ENCODE measurements at regions not wholly inside any gene's neighbourhood (a gene's known extent, or its start where the extent isn't known, plus 50 kb on each side); places are given as distances from the start of the nearest gene placed in this dataset.
"Not testable (repeated sequence)": the region's sequence is repeated elsewhere in the genome, so short reads cannot be mapped to it uniquely, and the experiment has no call there.

DNA sequence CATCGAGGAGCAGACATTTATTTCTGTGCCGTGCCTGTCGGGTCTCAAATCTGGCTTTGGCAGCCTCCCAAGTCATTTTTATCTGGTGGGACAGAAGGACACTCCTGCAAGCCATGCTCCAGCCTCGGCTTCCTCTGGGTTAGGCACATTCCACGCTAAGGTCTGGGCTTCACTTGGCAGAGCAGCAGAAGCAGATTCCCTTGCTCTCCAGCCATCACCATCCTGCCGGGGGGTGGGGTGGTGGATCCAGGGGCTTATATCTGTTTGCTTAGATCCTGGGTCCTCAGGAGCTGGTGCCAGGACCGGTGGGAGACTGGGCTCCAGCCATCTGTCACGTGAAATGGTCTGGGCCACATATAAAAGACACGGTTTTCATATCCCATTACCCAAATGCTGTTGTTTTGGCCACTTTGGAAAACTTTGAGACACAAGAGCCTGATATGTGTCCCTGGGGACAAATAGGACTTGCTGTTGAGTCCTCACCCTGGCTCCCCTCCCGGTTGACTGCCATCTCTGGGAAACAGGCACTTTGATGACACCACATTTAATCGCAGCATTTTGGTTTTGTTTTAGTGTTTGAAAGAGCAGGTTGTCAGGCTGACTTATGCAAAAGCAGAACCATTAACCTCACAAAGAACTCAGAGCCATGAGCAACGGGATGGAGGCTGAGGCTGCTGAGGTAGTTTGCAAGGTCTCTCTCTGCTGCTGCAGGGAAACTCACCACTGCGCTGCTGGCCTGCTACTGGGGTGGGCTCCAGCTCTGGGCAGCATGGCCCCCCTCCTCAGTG is 69.6 kb upstream of the PRMT8 start:
- TF ChIP-seq, protein P1, sequence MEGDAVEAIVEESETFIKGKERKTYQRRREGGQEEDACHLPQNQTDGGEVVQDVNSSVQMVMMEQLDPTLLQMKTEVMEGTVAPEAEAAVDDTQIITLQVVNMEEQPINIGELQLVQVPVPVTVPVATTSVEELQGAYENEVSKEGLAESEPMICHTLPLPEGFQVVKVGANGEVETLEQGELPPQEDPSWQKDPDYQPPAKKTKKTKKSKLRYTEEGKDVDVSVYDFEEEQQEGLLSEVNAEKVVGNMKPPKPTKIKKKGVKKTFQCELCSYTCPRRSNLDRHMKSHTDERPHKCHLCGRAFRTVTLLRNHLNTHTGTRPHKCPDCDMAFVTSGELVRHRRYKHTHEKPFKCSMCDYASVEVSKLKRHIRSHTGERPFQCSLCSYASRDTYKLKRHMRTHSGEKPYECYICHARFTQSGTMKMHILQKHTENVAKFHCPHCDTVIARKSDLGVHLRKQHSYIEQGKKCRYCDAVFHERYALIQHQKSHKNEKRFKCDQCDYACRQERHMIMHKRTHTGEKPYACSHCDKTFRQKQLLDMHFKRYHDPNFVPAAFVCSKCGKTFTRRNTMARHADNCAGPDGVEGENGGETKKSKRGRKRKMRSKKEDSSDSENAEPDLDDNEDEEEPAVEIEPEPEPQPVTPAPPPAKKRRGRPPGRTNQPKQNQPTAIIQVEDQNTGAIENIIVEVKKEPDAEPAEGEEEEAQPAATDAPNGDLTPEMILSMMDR (IDR thresholded peaks at IDR 0.05; ENCODE audit: control extremely low read depth, extremely low read depth, low read depth, missing control alignments) = no peak
- ChIA-PET CTCF (interaction anchor here (1.1 kb wide), 1 partner anchor 12 kb away, joined by 3 read pairs; no protein-coding TSS in a partner anchor), POLR2A (no interaction called here)
- DNase-seq (ENCODE audit: extremely low spot score) = no peak

DNA sequence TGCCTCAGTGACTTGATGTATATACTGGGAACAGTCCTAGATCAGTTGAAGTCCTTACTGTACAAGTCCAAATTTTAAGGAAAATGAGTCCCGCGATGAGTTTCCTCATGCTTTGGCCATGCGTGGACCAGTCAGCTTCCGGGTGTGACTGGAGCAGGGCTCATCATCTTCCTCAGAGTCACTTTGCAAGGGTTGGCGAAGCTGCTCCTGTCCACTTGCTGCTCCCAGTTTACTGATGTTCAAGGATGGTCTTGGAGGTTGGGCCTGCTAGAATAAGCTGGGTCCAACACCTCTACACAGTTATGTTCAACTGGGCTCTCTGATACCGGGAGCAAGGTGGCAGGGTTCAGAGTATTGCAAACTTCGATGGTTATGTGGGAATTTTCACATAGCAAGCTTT is 66.2 kb upstream of the PRMT8 start:
- CTCF ChIA-PET = interaction anchor here (0.9 kb wide), 1 partner anchor 36 kb away, joined by 3 read pairs; no protein-coding TSS in a partner anchor
- DNase-seq (ENCODE audit: extremely low spot score); POLR2A ChIA-PET: not testable (repeated sequence)

DNA sequence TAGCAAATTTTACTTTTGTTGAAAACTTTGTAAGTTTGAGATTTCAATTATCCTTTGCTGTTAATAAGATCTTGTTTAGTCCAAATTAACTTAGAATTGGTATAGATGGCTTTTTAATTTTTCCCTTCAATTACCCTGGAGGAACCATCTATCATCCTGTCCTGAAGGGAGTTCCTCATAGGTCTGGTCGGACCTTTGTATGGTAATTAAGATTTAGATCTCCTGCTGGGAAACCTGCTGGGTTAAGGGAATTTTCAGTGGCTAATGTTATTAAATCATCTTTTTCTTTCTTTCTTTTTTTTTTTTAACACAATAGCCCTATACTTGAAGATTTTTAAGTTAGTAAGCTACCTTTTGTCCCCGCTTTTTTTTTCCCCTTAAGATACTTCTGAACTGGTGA is 63.0 kb upstream of the PRMT8 start:
- POLR2A ChIA-PET = no interaction called here
- CTCF ChIA-PET = no interaction called here
- TF ChIP-seq, protein P1 (IDR thresholded peaks at IDR 0.05; ENCODE audit: control extremely low read depth, extremely low read depth, low read depth, missing control alignments) = no peak
- DNase-seq (ENCODE audit: extremely low spot score) = no peak

DNA sequence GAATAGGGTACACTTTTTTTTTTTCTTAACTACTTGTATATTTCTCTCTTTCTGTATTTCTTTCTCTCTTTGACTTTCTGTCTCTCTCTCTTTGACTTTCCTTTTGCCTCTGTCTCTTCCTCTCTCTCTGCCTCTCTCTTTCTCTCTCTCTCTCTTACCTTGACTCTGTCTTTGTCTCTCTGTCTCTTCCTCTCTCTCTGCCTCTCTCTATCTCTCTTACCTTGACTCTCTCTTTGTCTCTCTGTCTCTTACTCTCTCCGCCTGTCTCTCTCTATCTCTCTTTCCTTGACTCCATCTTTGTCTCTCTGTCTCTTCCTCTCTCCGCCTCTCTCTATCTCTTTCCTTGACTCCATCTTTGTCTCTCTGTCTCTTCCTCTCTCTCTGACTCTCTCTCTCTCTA is 62.4 kb upstream of the PRMT8 start:
- CTCF ChIA-PET = no interaction called here
- POLR2A ChIA-PET = no interaction called here
- TF ChIP-seq, protein P1 (IDR thresholded peaks at IDR 0.05; ENCODE audit: control extremely low read depth, extremely low read depth, low read depth, missing control alignments) = no peak
- DNase-seq (ENCODE audit: extremely low spot score) = no peak

DNA sequence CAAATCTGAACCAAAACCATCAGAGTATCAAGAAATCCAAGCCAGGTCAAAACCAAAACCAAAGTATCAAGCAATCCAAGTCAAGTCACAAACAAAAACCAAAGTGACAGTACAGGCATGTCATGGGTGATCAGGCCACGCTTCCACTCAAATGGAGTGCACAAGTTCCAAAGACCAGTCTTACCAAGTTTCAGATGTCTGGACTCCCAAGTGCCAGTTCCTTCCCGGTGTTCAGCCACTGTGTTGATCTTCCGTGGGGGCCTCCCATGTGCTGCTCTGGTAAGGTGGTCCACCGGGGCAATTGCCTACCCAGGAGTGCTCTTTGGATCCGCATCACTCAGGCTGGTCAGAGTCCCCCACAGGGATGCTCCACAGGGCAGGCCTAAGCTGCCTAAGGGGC is 61.5 kb upstream of the PRMT8 start:
- DNase-seq (ENCODE audit: extremely low spot score); CTCF ChIA-PET; POLR2A ChIA-PET: not testable (repeated sequence)

DNA sequence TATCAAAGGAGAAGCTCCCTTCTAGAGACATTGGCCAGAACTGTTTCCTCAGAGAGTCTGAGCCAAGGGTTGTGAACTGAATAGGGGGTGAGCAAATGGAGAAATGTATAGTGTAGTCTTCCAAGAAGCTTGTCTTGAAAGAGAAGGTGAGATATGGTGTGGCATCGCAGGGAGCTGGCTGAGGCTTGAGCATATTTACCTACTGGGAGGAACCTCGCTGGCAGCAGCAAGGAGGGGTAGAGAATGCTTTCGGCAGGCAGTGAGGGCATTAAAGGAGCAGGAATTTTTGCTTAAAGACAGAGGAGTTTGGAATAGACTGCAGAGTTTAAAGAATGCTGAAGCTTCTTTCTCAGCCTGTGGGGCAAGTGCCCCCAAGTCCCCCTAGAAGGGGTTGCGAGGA is 59.3 kb upstream of the PRMT8 start:
- POLR2A ChIA-PET = no interaction called here
- TF ChIP-seq, protein P1 (IDR thresholded peaks at IDR 0.05; ENCODE audit: control extremely low read depth, extremely low read depth, low read depth, missing control alignments) = no peak
- CTCF ChIA-PET = no interaction called here

DNA sequence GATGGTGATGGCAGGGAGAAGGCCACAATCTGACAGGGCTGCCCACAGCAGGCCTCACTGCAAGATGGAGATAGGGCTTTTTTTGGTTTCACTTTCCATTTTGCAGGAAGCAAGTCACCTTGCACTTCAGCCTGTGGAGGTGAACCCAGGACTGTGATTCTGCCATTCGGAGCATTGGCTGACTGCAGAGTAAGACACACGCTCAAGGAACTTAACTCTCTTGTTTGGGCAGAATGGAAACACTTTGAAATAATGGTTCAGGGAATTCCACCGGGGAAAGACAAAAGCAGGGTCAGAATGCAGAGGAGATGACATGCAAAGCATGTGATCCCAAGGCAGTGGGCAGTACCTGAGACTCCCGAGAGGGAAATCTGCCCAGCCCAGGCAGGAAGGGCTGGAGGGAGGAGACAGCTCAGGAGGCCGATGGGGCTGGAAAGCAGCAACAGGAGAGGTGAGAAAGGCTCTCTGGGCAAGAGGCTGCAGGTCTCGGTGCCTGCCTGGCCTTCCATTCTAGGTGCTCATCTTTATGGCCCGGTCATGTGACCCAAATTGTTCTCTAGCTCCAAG is 58.7 kb upstream of the PRMT8 start:
- POLR2A ChIA-PET = no interaction called here
- no peak for DNase-seq (ENCODE audit: extremely low spot score)
- TF ChIP-seq, protein P1 (IDR thresholded peaks at IDR 0.05; ENCODE audit: control extremely low read depth, extremely low read depth, low read depth, missing control alignments) = no peak
- CTCF ChIA-PET = interaction anchor here (1.4 kb wide), 1 partner anchor 32 kb away, joined by 3 read pairs; no protein-coding TSS in a partner anchor

More for the DNA sequence above, 59.3 kb upstream of the PRMT8 start:
- DNase-seq (ENCODE audit: extremely low spot score) = no peak

Measured in GM10248 (cell line).